ENCODE measurements at regions not wholly inside any gene's neighbourhood (a gene's known extent, or its start where the extent isn't known, plus 50 kb on each side); places are given as distances from the start of the nearest gene placed in this dataset.

DNA sequence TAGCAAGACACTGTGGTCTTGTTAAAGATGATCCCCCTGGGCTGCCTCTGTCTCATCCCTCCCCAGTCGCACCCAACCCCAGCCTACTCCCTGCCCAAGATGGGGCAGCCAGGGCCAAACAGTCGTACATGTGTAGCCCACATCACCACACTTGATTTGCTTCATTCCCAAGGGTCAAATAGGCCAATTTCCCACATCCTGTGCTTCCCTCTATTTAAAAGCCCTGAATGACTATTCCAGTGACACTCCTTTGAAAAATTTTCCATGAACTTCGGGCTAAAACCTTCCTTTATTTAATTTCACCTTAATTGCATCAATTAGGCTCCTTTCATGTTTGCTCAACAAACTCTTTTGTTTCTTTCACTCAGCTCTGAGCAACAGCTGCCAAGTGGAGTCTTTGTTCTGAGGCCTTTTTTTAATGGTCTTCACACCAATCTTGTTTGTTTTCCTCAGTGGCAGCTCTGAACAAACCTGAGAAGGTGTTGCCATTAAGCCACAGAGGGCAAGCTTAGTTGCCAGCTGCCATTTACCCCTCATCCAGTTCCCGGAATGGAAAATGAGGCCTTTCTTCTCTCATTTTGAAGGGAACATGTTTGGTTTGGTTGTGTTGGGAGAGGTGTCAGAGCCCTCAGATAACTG lies 126.9 kb downstream of the APIP start:
- TF ChIP-seq, protein P1, sequence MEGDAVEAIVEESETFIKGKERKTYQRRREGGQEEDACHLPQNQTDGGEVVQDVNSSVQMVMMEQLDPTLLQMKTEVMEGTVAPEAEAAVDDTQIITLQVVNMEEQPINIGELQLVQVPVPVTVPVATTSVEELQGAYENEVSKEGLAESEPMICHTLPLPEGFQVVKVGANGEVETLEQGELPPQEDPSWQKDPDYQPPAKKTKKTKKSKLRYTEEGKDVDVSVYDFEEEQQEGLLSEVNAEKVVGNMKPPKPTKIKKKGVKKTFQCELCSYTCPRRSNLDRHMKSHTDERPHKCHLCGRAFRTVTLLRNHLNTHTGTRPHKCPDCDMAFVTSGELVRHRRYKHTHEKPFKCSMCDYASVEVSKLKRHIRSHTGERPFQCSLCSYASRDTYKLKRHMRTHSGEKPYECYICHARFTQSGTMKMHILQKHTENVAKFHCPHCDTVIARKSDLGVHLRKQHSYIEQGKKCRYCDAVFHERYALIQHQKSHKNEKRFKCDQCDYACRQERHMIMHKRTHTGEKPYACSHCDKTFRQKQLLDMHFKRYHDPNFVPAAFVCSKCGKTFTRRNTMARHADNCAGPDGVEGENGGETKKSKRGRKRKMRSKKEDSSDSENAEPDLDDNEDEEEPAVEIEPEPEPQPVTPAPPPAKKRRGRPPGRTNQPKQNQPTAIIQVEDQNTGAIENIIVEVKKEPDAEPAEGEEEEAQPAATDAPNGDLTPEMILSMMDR (conservative IDR thresholded peaks at IDR 0.05; ENCODE audit: low read depth, low read length), result no peak
- TF ChIP-seq POLR2A (IDR thresholded peaks at IDR 0.05; ENCODE audit: low read depth, low read length), result no peak
- no peak for TF ChIP-seq BHLHE40 (IDR thresholded peaks at IDR 0.05; ENCODE audit: low read depth, low read length)
- TF ChIP-seq FOS (IDR thresholded peaks at IDR 0.05; ENCODE audit: low read depth, low read length), result no peak
- no peak for TF ChIP-seq MXI1 (IDR thresholded peaks at IDR 0.05; ENCODE audit: borderline replicate concordance, low read depth, low read length)
- TF ChIP-seq RAD21 (IDR thresholded peaks at IDR 0.05; ENCODE audit: low read length), result no peak
- no peak for TF ChIP-seq SMC3 (IDR thresholded peaks at IDR 0.05; ENCODE audit: low read depth, low read length)
- TF ChIP-seq, protein P2, sequence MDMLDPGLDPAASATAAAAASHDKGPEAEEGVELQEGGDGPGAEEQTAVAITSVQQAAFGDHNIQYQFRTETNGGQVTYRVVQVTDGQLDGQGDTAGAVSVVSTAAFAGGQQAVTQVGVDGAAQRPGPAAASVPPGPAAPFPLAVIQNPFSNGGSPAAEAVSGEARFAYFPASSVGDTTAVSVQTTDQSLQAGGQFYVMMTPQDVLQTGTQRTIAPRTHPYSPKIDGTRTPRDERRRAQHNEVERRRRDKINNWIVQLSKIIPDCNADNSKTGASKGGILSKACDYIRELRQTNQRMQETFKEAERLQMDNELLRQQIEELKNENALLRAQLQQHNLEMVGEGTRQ (IDR thresholded peaks at IDR 0.05; ENCODE audit: low read depth, low read length), result no peak
- no peak for TF ChIP-seq RCOR1 (IDR thresholded peaks at IDR 0.05; ENCODE audit: insufficient replicate concordance, low read length)
- TF ChIP-seq MAZ (IDR thresholded peaks at IDR 0.05; ENCODE audit: borderline replicate concordance, low read depth, low read length), result no peak
- TF ChIP-seq CHD1 (IDR thresholded peaks at IDR 0.05; ENCODE audit: low read depth, low read length), result no peak
- no peak for TF ChIP-seq CEBPB (IDR thresholded peaks at IDR 0.05; ENCODE audit: low read depth, low read length)
- no peak for TF ChIP-seq NFE2L2 (IDR thresholded peaks at IDR 0.05; ENCODE audit: low read depth, low read length)
- TF ChIP-seq MAFK (IDR thresholded peaks at IDR 0.05; ENCODE audit: low read depth, low read length), result no peak
